ENCODE measurements at regions not wholly inside any gene's neighbourhood (a gene's known extent, or its start where the extent isn't known, plus 50 kb on each side); places are given as distances from the start of the nearest gene placed in this dataset.

DNA sequence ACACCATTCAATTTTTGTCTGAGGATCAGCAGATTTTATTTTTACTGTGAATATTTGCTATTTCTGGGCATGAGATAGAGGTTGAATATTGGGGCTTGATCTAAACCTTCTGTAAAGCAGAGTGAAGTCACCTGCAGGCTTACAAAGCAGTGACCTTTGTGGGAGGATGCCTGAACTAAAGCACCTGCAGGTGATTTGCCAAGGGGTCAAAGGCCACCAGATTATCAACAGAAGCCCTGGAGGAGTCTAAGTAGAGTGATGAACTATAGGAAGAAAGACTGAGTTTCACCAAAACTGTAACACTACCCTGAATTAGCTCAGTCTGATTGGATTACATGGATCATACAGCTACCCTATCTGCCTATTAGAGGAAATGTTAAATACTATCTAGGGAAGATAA is 144.3 kb upstream of the PRLR start:
- no peaks in the 10 kb centered on the region for H3K4me1 ChIP-seq (ENCODE audit: control insufficient read depth, insufficient read depth, low read length)
- H3K14ac ChIP-seq (replicated peaks; ENCODE audit: low read depth, low read length): no peak overlapping the region
- H3K9ac ChIP-seq (ENCODE audit: low read depth, low read length): no peak overlapping the region
- ChIA-PET POLR2A (ENCODE audit: unreplicated experiment) (no interaction called here), CTCF (no interaction called here)
- DNase-seq (no peak), ATAC-seq (ENCODE audit: low read depth) (no peak)
- intact Hi-C loops (cut with micrococcal nuclease): no loop called here
- H2BK20ac ChIP-seq (ENCODE audit: low read depth, low read length): no peak overlapping the region
- no peak overlapping the region for H2AK5ac ChIP-seq (ENCODE audit: low read depth, low read length)
- no peak overlapping the region for H2AFZ ChIP-seq (replicated peaks; ENCODE audit: low read length, poor library complexity)
- dilution Hi-C loops (cut with HindIII; ENCODE audit: low sequenced_read_pairs, unreplicated experiment): no loop called here
- TF ChIP-seq RAD21 (IDR thresholded peaks at IDR 0.05; ENCODE audit: low read length) (no peak), BHLHE40 (IDR thresholded peaks at IDR 0.05; ENCODE audit: low read depth, low read length) (no peak), MAFK (IDR thresholded peaks at IDR 0.05; ENCODE audit: low read depth, low read length) (no peak), RFX5 (IDR thresholded peaks at IDR 0.05; ENCODE audit: low read depth, low read length) (no peak), NFE2L2 (IDR thresholded peaks at IDR 0.05; ENCODE audit: low read depth, low read length) (no peak), RCOR1 (IDR thresholded peaks at IDR 0.05; ENCODE audit: insufficient replicate concordance, low read length) (no peak), CHD1 (IDR thresholded peaks at IDR 0.05; ENCODE audit: low read depth, low read length) (no peak), CEBPB (IDR thresholded peaks at IDR 0.05; ENCODE audit: low read depth, low read length) (no peak)
- TF ChIP-seq, protein P1, sequence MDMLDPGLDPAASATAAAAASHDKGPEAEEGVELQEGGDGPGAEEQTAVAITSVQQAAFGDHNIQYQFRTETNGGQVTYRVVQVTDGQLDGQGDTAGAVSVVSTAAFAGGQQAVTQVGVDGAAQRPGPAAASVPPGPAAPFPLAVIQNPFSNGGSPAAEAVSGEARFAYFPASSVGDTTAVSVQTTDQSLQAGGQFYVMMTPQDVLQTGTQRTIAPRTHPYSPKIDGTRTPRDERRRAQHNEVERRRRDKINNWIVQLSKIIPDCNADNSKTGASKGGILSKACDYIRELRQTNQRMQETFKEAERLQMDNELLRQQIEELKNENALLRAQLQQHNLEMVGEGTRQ (IDR thresholded peaks at IDR 0.05; ENCODE audit: low read depth, low read length): no peak
- H3K9me1 ChIP-seq (ENCODE audit: insufficient read depth, low read length): no peaks in the 10 kb centered on the region
- H3K4me2 ChIP-seq (ENCODE audit: low read depth, low read length): no peak overlapping the region
- no peaks in the 10 kb centered on the region for H4K20me1 ChIP-seq (ENCODE audit: insufficient read depth, low read length)
- no peak overlapping the region for H3K56ac ChIP-seq (ENCODE audit: extremely low read depth, insufficient read depth, low read length)
- no peaks in the 10 kb centered on the region for H3K27me3 ChIP-seq (ENCODE audit: control insufficient read depth, insufficient read depth, low read length)
- H2BK15ac ChIP-seq (ENCODE audit: low read depth, low read length): no peak overlapping the region
- no peak overlapping the region for H2AK9ac ChIP-seq (replicated peaks; ENCODE audit: low read depth, low read length, poor library complexity)
- no peaks in the 10 kb centered on the region for H3K9me3 ChIP-seq (ENCODE audit: control insufficient read depth, insufficient read depth, low read length)
- in situ Hi-C loops (cut with MboI; ENCODE audit: low sequenced_read_pairs): no loop called here
- no peak overlapping the region for H3K4me3 ChIP-seq (ENCODE audit: insufficient read depth, low read depth, low read length)
- no peaks in the 10 kb centered on the region for H3K36me3 ChIP-seq (ENCODE audit: control insufficient read depth, insufficient read depth, low read length)
- no peak overlapping the region for H2BK120ac ChIP-seq (ENCODE audit: low read depth, low read length)
- no peak overlapping the region for H3K4ac ChIP-seq (ENCODE audit: low read depth, low read length)
- no peak overlapping the region for H4K8ac ChIP-seq (ENCODE audit: low read depth in 2 of 2, low read length in 2 of 2)
- H2BK5ac ChIP-seq (ENCODE audit: low read depth, low read length, poor library complexity, severe bottlenecking): no peak overlapping the region
- H3K79me1 ChIP-seq (ENCODE audit: low read depth in 1 of 2, low read length in 2 of 2): no peaks in the 10 kb centered on the region
- no peak overlapping the region for H3K27ac ChIP-seq (ENCODE audit: insufficient read depth, low read length)
- no peak overlapping the region for H4K5ac ChIP-seq (ENCODE audit: low read depth, low read length)
- no peak overlapping the region for H4K91ac ChIP-seq (ENCODE audit: insufficient read depth, low read depth, low read length)
- BruUV-seq (replicated peaks): no TSS peak
- no peak overlapping the region for H3K23ac ChIP-seq (ENCODE audit: low read depth, low read length)
- H3K18ac ChIP-seq (ENCODE audit: low read depth, low read length): no peak overlapping the region

All from IMR-90 (cell line).